Glutamatergic neuron (in vitro differentiated cells): ENCODE measurements at regions not wholly inside any gene's neighbourhood (a gene's known extent, or its start where the extent isn't known, plus 50 kb on each side); places are given as distances from the start of the nearest gene placed in this dataset.

Experiments
- DNase-seq: peaks from one replicate; pipeline ENCODE4 v3.0.0; 2022
- H3K27ac Mint-ChIP-seq: one replicate; pipeline ENCODE4 v1.8.0; 2020; ENCODE audit warnings: mild to moderate bottlenecking, mixed read lengths, inconsistent platforms; ENCODE audit not compliant: unreplicated experiment
- H3K27me3 Mint-ChIP-seq: one replicate; pipeline ENCODE4 v1.8.0; 2020; ENCODE audit warnings: mild to moderate bottlenecking, moderate library complexity, mixed read lengths, inconsistent platforms; ENCODE audit not compliant: unreplicated experiment
- H3K36me3 Mint-ChIP-seq: one replicate; pipeline ENCODE4 v1.8.0; 2020; ENCODE audit warnings: mild to moderate bottlenecking, mixed read lengths, inconsistent platforms; ENCODE audit not compliant: unreplicated experiment
- H3K4me1 Mint-ChIP-seq: one replicate; pipeline ENCODE4 v1.8.0; 2020; ENCODE audit warnings: mild to moderate bottlenecking, low read depth, mixed read lengths, inconsistent platforms; ENCODE audit not compliant: unreplicated experiment
- H3K4me3 Mint-ChIP-seq: one replicate; pipeline ENCODE4 v1.8.0; 2020; ENCODE audit warnings: mild to moderate bottlenecking, mixed read lengths, inconsistent platforms; ENCODE audit not compliant: unreplicated experiment
- H3K9me3 Mint-ChIP-seq: one replicate; pipeline ENCODE4 v1.8.0; 2020; ENCODE audit warnings: mild to moderate bottlenecking, moderate library complexity, mixed read lengths, inconsistent platforms; ENCODE audit not compliant: unreplicated experiment
- CTCF ChIP-seq: fragments of 200-600 bp; sonication (generic); IDR thresholded peaks from one replicate; pipeline ENCODE4 v1.5.0; 2021; ENCODE audit not compliant: partially characterized antibody, unreplicated experiment

GRCh38 chr12:78797196-78797931 is 67.2 kb upstream of the SYT1 start:
- TF ChIP-seq CTCF = no peak
- DNase-seq = no peak
- Mint-ChIP-seq H3K4me1 (peaks cover 26% of the 10 kb centered on the region), H3K27ac (no peak overlapping the region), H3K27me3 (no peaks in the 10 kb centered on the region), H3K4me3 (no peak overlapping the region), H3K36me3 (peaks cover 13% of the 10 kb centered on the region), H3K9me3 (peaks cover 4% of the 10 kb centered on the region)

GRCh38 chr12:78799649-78800048 is 64.9 kb upstream of the SYT1 start:
- Mint-ChIP-seq H3K36me3 (peaks cover 12% of the 10 kb centered on the region), H3K27me3 (no peaks in the 10 kb centered on the region), H3K4me3 (no peak overlapping the region), H3K9me3 (peaks cover 4% of the 10 kb centered on the region), H3K4me1 (peaks cover 14% of the 10 kb centered on the region), H3K27ac (no peak overlapping the region)
- no peak for TF ChIP-seq CTCF
- DNase-seq = no peak

- no peak for TF ChIP-seq CTCF
- Mint-ChIP-seq H3K4me1 (peaks cover 14% of the 10 kb centered on the region), H3K27ac (no peak overlapping the region), H3K27me3 (no peaks in the 10 kb centered on the region), H3K4me3 (no peak overlapping the region), H3K36me3 (no peaks in the 10 kb centered on the region), H3K9me3 (no peaks in the 10 kb centered on the region)
- no peak for DNase-seq
Measured at GRCh38 chr12:78802593-78802992, 62.0 kb upstream of the SYT1 start.

- H3K27me3 Mint-ChIP-seq = no peaks in the 10 kb centered on the region
- no peak for DNase-seq
- H3K4me1 Mint-ChIP-seq = peaks cover 13% of the 10 kb centered on the region
- H3K9me3 Mint-ChIP-seq = no peaks in the 10 kb centered on the region
- no peak for TF ChIP-seq CTCF
- no peak overlapping the region for H3K27ac Mint-ChIP-seq
- no peaks in the 10 kb centered on the region for H3K36me3 Mint-ChIP-seq
- no peak overlapping the region for H3K4me3 Mint-ChIP-seq
Measured at GRCh38 chr12:78804262-78804661, 60.3 kb upstream of the SYT1 start.
